A549 (cell line): ENCODE measurements at regions not wholly inside any gene's neighbourhood (a gene's known extent, or its start where the extent isn't known, plus 50 kb on each side); places are given as distances from the start of the nearest gene placed in this dataset.

Experiments
- CTCF ChIP-seq: fragments of >200 bp; sonication (Bioruptor Twin); formaldehyde crosslinking; IDR thresholded peaks from 3 replicates; pipeline ENCODE4 v1.5.1; 2016
- EP300 ChIP-seq, 2 experiments: fragments of >200 bp; sonication (Bioruptor Twin); formaldehyde crosslinking; IDR thresholded peaks; 2 replicates in 1 of 2; 3 replicates in 1 of 2; pipeline ENCODE4 v1.6.1; 2016 to 2017
- JUN ChIP-seq, 2 experiments: fragments of >200 bp; sonication (Bioruptor Twin); formaldehyde crosslinking; IDR thresholded peaks; 2 replicates in 1 of 2; 3 replicates in 1 of 2; pipeline ENCODE4 v1.6.1; 2016 to 2017
- NPAS2 ChIP-seq: fragments of 250-450 bp; sonication (Bioruptor Pico); IDR thresholded peaks from 2 replicates; pipeline ENCODE4 v1.8.0; 2022; ENCODE audit warnings: mild to moderate bottlenecking, moderate library complexity, borderline replicate concordance
- TF ChIP-seq, protein P1 (sequence below): fragments of 150-350 bp; IDR thresholded peaks from 2 replicates; pipeline ENCODE4 v1.6.1; 2014; ENCODE audit warnings: low read depth, mild to moderate bottlenecking, low read length

DNA sequence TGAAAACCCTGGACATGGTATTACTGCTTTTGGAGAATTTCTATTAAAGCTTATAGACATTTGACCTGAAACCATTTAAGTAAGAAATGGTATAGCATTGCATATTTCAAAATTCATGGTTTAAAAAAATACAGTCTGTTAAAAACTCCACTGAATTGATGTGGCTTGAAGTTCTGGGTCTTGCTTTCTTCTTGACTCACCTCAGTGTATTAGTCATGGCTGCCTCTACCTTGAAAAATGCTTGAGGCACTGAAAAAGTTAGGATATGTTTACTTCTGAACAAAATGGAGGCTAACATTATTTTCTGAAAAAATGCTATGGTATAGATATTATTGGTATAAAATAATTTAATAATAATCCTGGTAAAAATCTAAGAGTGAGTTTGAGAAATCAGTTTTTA lies 349.2 kb downstream of the AASDHPPT start:
- TF ChIP-seq JUN (IDR thresholded peaks at IDR 0.05) (no peak), EP300 (IDR thresholded peaks at IDR 0.05) (no peak), CTCF (no peak), NPAS2 (CRISPR knock-in tag) (no peak)
- TF ChIP-seq, protein P1, sequence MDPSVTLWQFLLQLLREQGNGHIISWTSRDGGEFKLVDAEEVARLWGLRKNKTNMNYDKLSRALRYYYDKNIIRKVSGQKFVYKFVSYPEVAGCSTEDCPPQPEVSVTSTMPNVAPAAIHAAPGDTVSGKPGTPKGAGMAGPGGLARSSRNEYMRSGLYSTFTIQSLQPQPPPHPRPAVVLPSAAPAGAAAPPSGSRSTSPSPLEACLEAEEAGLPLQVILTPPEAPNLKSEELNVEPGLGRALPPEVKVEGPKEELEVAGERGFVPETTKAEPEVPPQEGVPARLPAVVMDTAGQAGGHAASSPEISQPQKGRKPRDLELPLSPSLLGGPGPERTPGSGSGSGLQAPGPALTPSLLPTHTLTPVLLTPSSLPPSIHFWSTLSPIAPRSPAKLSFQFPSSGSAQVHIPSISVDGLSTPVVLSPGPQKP = no peak
